Progenitor cell of endocrine pancreas (in vitro differentiated cells): ENCODE measurements at regions not wholly inside any gene's neighbourhood (a gene's known extent, or its start where the extent isn't known, plus 50 kb on each side); places are given as distances from the start of the nearest gene placed in this dataset.

ENCODE experiments used
- DNase-seq: peaks from one replicate; pipeline ENCODE4 v3.0.0; 2021; ENCODE audit warnings: low spot score; ENCODE audit not compliant: unreplicated experiment
- H3K27ac Mint-ChIP-seq: 2 replicates; pipeline ENCODE4 v1.8.0; 2021; ENCODE audit warnings: mild to moderate bottlenecking, moderate library complexity, mixed read lengths
- H3K27me3 Mint-ChIP-seq: 2 replicates; pipeline ENCODE4 v1.8.0; 2021; ENCODE audit warnings: mixed read lengths
- H3K36me3 Mint-ChIP-seq: 2 replicates; pipeline ENCODE4 v1.8.0; 2022; ENCODE audit warnings: mixed read lengths; ENCODE audit not compliant: insufficient read depth
- H3K4me1 Mint-ChIP-seq: 2 replicates; pipeline ENCODE4 v1.8.0; 2021; ENCODE audit warnings: low read depth, mixed read lengths
- H3K4me3 Mint-ChIP-seq: 2 replicates; pipeline ENCODE4 v1.8.0; 2021; ENCODE audit warnings: low read depth, mild to moderate bottlenecking, moderate library complexity, mixed read lengths
- H3K9me3 Mint-ChIP-seq: 2 replicates; pipeline ENCODE4 v1.8.0; 2021; ENCODE audit warnings: low read depth, mixed read lengths
- CTCF ChIP-seq: fragments of 200-600 bp; sonication (generic); IDR thresholded peaks from one replicate; pipeline ENCODE4 v1.5.0; 2021; ENCODE audit warnings: antibody characterized with exemption, mild to moderate bottlenecking; ENCODE audit not compliant: unreplicated experiment

DNA sequence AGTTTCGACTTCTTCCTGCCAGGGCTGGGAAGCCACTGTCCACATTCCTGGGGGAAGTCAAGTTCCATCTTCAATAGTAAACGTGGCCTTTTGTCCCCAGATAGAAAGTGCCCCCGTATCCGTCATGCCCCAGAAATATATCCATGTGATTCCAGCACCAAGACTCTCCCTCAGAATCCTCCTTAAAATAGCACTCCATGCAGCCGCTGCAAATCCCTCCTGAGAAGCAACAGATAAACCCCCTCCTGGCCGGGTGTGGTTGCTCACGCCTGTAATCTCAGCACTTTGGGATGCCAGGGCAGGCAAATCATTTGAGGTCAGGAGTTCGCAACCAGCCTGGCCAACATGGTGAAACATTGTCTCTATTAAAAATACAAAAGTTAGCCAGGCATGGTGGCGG is 126.1 kb downstream of the OLFM1 start:
- Mint-ChIP-seq H3K4me1 (no peaks in the 10 kb centered on the region), H3K27ac (no peak overlapping the region), H3K27me3 (peaks cover 42% of the 10 kb centered on the region), H3K4me3 (no peak overlapping the region), H3K9me3 (no peaks in the 10 kb centered on the region), H3K36me3 (no peaks in the 10 kb centered on the region)
- no peak for TF ChIP-seq CTCF
- no peak for DNase-seq

- H3K36me3 Mint-ChIP-seq = no peaks in the 10 kb centered on the region
- no peak overlapping the region for H3K4me3 Mint-ChIP-seq
- no peak for TF ChIP-seq CTCF
- H3K27ac Mint-ChIP-seq = no peak overlapping the region
- DNase-seq = no peak
- peaks cover 46% of the 10 kb centered on the region for H3K27me3 Mint-ChIP-seq
- H3K4me1 Mint-ChIP-seq = no peaks in the 10 kb centered on the region
- H3K9me3 Mint-ChIP-seq = no peaks in the 10 kb centered on the region
Observed at GRCh38 chr9:135214054-135214640, 126.7 kb downstream of the OLFM1 start.

DNA sequence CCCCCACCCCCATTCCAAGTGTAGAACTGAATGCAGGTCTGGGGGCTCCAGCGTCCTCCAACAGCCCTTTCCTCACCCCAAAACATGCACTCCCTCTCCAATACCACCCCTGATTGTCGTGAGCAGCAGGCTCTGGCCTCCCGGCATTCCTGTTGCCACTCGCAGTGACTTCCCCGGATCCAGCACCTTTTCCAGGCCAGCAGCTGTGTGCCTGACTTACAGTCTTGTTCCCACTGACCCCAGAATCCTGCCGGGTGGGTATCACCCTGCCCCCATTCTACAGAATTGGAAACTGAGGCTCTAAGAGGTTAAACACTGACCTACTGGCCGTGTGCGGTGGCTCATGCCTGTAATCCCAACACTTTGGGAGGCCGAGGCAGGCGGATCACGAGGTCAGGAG is 127.2 kb downstream of the OLFM1 start:
- no peak for TF ChIP-seq CTCF
- no peaks in the 10 kb centered on the region for H3K9me3 Mint-ChIP-seq
- H3K36me3 Mint-ChIP-seq = no peaks in the 10 kb centered on the region
- H3K4me1 Mint-ChIP-seq = no peaks in the 10 kb centered on the region
- H3K27ac Mint-ChIP-seq = no peak overlapping the region
- no peak overlapping the region for H3K4me3 Mint-ChIP-seq
- H3K27me3 Mint-ChIP-seq = peaks cover 48% of the 10 kb centered on the region
- no peak for DNase-seq

DNA sequence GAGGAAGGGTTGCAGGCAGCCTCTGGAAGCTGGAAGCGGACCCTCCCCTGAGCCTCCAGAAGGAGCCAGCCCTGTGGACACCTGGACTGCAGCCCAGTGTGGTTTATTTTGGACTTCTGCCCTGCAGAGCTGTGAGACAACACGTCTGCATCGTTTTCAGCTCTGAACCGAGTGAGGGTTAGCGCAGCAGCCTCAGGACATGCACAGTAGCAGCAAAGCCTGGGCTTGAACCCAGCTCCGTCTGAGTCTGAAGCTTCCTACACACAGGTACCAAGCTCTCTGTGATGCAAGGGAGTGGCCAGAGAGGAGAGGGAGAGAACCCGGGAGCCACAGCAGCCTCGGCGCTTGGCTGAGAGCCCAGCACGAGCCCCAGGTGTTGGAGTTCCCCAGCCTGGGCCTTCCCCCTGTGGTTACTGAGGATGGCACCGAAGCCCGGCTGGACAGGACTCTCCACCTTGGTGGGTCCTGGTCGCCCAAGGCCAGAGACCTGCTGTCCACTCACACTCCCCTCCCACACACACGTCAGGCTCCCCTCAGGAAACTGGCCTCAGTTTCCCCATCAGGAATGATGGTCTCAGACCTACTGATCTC is 128.2 kb downstream of the OLFM1 start:
- TF ChIP-seq CTCF = no peak
- Mint-ChIP-seq H3K27ac (no peak overlapping the region), H3K36me3 (no peaks in the 10 kb centered on the region), H3K4me3 (no peak overlapping the region), H3K9me3 (no peaks in the 10 kb centered on the region), H3K27me3 (peaks cover 47% of the 10 kb centered on the region), H3K4me1 (no peaks in the 10 kb centered on the region)
- DNase-seq = no peak

DNA sequence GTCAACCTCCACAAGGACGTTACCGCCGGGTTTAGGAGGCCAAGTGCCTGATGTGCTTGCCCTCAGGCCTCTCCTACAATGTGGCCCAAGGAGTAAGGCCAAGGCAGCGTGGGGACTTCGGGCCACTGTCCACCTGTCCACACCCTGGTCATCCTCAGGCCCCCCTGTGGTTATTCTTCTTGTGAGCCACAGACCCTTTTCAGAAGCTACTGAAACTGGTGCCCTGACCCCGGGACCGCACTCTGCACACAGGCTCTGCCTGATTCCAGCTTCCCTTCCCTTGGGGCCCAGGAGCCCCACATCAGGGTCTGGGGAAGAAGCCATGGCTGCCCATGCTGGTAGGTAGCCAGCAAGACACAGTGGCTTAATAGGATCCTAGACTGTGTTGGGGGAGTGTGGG is 128.8 kb downstream of the OLFM1 start:
- H3K36me3 Mint-ChIP-seq = no peaks in the 10 kb centered on the region
- H3K9me3 Mint-ChIP-seq = no peaks in the 10 kb centered on the region
- no peak overlapping the region for H3K4me3 Mint-ChIP-seq
- DNase-seq = no peak
- no peak for TF ChIP-seq CTCF
- peaks cover 50% of the 10 kb centered on the region for H3K27me3 Mint-ChIP-seq
- H3K27ac Mint-ChIP-seq = no peak overlapping the region
- H3K4me1 Mint-ChIP-seq = no peaks in the 10 kb centered on the region
